ENCODE measurements at regions not wholly inside any gene's neighbourhood (a gene's known extent, or its start where the extent isn't known, plus 50 kb on each side); places are given as distances from the start of the nearest gene placed in this dataset.

GRCh38 chr4:148740701-148741100 is 298.5 kb upstream of the NR3C2 start:
- intact Hi-C loops (cut with DNase I) = no loop called here
- no peak for DNase-seq (ENCODE audit: low spot score)

GRCh38 chr4:148737061-148737770 is 295.0 kb upstream of the NR3C2 start:
- no peak for ATAC-seq
- intact Hi-C loops (cut with DNase I) = no loop called here

More at GRCh38 chr4:148740701-148741100, 298.5 kb upstream of the NR3C2 start:
- ATAC-seq = no peak

GRCh38 chr4:148735432-148736155 is 293.4 kb upstream of the NR3C2 start:
- intact Hi-C loops (cut with DNase I) = no loop called here
- DNase-seq (ENCODE audit: low spot score) (no peak), ATAC-seq (no peak)

More at GRCh38 chr4:148737061-148737770, 295.0 kb upstream of the NR3C2 start:
- no peak for DNase-seq (ENCODE audit: low spot score)

GRCh38 chr4:148730766-148731165 is 288.6 kb upstream of the NR3C2 start:
- ATAC-seq (no peak), DNase-seq (ENCODE audit: low spot score) (no peak)

GRCh38 chr4:148730082-148730640 is 287.9 kb upstream of the NR3C2 start:
- DNase-seq (ENCODE audit: low spot score) (no peak), ATAC-seq (no peak)
- intact Hi-C loops (cut with DNase I) = no loop called here

More at GRCh38 chr4:148730766-148731165, 288.6 kb upstream of the NR3C2 start:
- intact Hi-C loops (cut with DNase I) = no loop called here

GRCh38 chr4:148717988-148718387 is 275.8 kb upstream of the NR3C2 start:
- intact Hi-C loops (cut with DNase I) = no loop called here
- ATAC-seq (no peak), DNase-seq (ENCODE audit: low spot score) (no peak)

GRCh38 chr4:148716431-148717052 is 274.3 kb upstream of the NR3C2 start:
- intact Hi-C loops (cut with DNase I) = no loop called here
- DNase-seq (ENCODE audit: low spot score) (no peak), ATAC-seq (no peak)

GRCh38 chr4:148704291-148704690 is 262.1 kb upstream of the NR3C2 start:
- no peak for DNase-seq (ENCODE audit: low spot score)
- intact Hi-C loops (cut with DNase I) = no loop called here
- ATAC-seq = no peak

- ATAC-seq (no peak), DNase-seq (ENCODE audit: low spot score) (no peak)
- intact Hi-C loops (cut with DNase I) = no loop called here
Measured at GRCh38 chr4:148694702-148695101, 252.5 kb upstream of the NR3C2 start.

GRCh38 chr4:148693913-148694649 is 251.9 kb upstream of the NR3C2 start:
- no peak for ATAC-seq
- no peak for DNase-seq (ENCODE audit: low spot score)
- intact Hi-C loops (cut with DNase I) = no loop called here

GRCh38 chr4:148692242-148692641 is 250.0 kb upstream of the NR3C2 start:
- intact Hi-C loops (cut with DNase I) = no loop called here
- ATAC-seq = no peak
- no peak for DNase-seq (ENCODE audit: low spot score)

GRCh38 chr4:148686449-148686848 is 244.2 kb upstream of the NR3C2 start:
- intact Hi-C loops (cut with DNase I) = no loop called here
- no peak for ATAC-seq
- no peak for DNase-seq (ENCODE audit: low spot score)

- no peak for DNase-seq (ENCODE audit: low spot score)
- intact Hi-C loops (cut with DNase I) = no loop called here
- ATAC-seq = no peak
Measured at GRCh38 chr4:148684638-148685037, 242.4 kb upstream of the NR3C2 start.

- intact Hi-C loops (cut with DNase I) = no loop called here
- no peak for DNase-seq (ENCODE audit: low spot score)
- ATAC-seq = no peak
Measured at GRCh38 chr4:148680884-148681283, 238.7 kb upstream of the NR3C2 start.

GRCh38 chr4:148676344-148676743 is 234.1 kb upstream of the NR3C2 start:
- intact Hi-C loops (cut with DNase I) = no loop called here
- ATAC-seq (no peak), DNase-seq (ENCODE audit: low spot score) (no peak)

GRCh38 chr4:148674876-148675275 is 232.7 kb upstream of the NR3C2 start:
- ATAC-seq = no peak
- intact Hi-C loops (cut with DNase I) = no loop called here

GRCh38 chr4:148664636-148665035 is 222.4 kb upstream of the NR3C2 start:
- no peak for ATAC-seq
- intact Hi-C loops (cut with DNase I) = no loop called here
- DNase-seq (ENCODE audit: low spot score) = no peak

More at GRCh38 chr4:148674876-148675275, 232.7 kb upstream of the NR3C2 start:
- no peak for DNase-seq (ENCODE audit: low spot score)

GRCh38 chr4:148654131-148654530 is 211.9 kb upstream of the NR3C2 start:
- intact Hi-C loops (cut with DNase I) = no loop called here
- ATAC-seq (no peak), DNase-seq (ENCODE audit: low spot score) (no peak)

- no peak for ATAC-seq
- intact Hi-C loops (cut with DNase I) = no loop called here
Measured at GRCh38 chr4:148653681-148654080, 211.5 kb upstream of the NR3C2 start.

More at GRCh38 chr4:148653681-148654080, 211.5 kb upstream of the NR3C2 start:
- no peak for DNase-seq (ENCODE audit: low spot score)
